Testis (tissue), 2 donors: ENCODE measurements at regions not wholly inside any gene's neighbourhood (a gene's known extent, or its start where the extent isn't known, plus 50 kb on each side); places are given as distances from the start of the nearest gene placed in this dataset.

Source experiments
- DNase-seq: peaks from one replicate; pipeline ENCODE4 v3.0.0-alpha.2; 2019
- H3K27ac ChIP-seq, 2 donors: fragments of 200-600 bp; sonication (generic); one replicate each; pipeline ENCODE4 v1.5.1; 2019
- H3K27me3 ChIP-seq: fragments of 200-600 bp; sonication (generic); one replicate; pipeline ENCODE4 v1.5.1; 2019
- H3K36me3 ChIP-seq: fragments of 200-600 bp; sonication (generic); one replicate; pipeline ENCODE4 v1.5.1; 2017; ENCODE audit warnings: low read depth; ENCODE audit errors: missing control alignments
- H3K4me1 ChIP-seq: fragments of 200-600 bp; sonication (generic); one replicate; pipeline ENCODE4 v1.5.1; 2019
- H3K4me3 ChIP-seq, 2 donors: fragments of 200-600 bp; sonication (generic); one replicate each; pipeline ENCODE4 v1.5.1; 2017 to 2019
- H3K9me3 ChIP-seq: fragments of 200-600 bp; sonication (generic); one replicate; pipeline ENCODE4 v1.5.1; 2017
- CTCF ChIP-seq, 3 experiments: fragments of 450-650 bp in 2 of 3; fragments of 200-600 bp in 1 of 3; sonication (generic) in 1 of 3; IDR thresholded peaks; one replicate each; pipeline ENCODE4 v1.5.1; 2016 to 2019; ENCODE audit warnings: antibody characterized with exemption in 3 of 3, mild to moderate bottlenecking in 2 of 3, moderate library complexity in 1 of 3
- POLR2A ChIP-seq: fragments of 450-650 bp; IDR thresholded peaks from one replicate; pipeline ENCODE4 v1.6.1; 2017; ENCODE audit warnings: antibody characterized with exemption, mild to moderate bottlenecking, moderate library complexity
- WGBS, 2 donors: methylation state at CpG; one replicate each; pipeline ENCODE4 v1.1.5; 2018; 5-methylcytosine and 5-hydroxymethylcytosine counted together
- intact Hi-C: fragments of 100-400 bp; cut with DNase I; formaldehyde crosslinking; loops from one replicate; pipeline ENCODE4 v1.15.1; 2023; ENCODE audit warnings: low total_unique reads

DNA sequence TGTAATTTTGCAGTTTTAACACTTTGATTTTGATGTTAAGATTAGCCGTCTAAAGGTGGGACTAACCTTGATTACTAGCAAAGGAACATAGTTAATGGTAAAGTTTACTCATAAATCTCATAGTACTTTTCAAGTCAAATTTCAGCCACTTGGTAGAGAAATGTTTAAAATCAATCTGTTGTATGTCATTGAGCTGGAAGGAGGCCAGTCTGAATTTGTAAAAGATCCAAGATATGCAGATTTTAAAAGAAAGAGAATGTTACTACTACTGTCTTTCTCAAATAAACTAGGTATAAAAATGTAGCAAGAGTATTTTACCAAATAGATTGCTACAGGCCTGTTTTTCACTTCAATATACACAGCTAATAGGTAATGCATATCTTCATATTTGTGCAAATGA lies 600.8 kb upstream of the SEL1L start:
- TF ChIP-seq POLR2A: no peak
- no peak for TF ChIP-seq CTCF (IDR thresholded peaks at IDR 0.05)
- Histone ChIP-seq H3K27me3 (no peaks in the 10 kb centered on the region), H3K4me3 (no peak overlapping the region), H3K27ac (no peak overlapping the region), H3K4me1 (no peaks in the 10 kb centered on the region), H3K9me3 (no peaks in the 10 kb centered on the region), H3K36me3 (no peaks in the 10 kb centered on the region)
- WGBS, 2 donors: 0 to 4% methylated on average over 1 of the region's 1 CpG
- DNase-seq: no peak
- intact Hi-C loops: no loop called here

GRCh38 chr14:82138431-82138830 lies 604.8 kb upstream of the SEL1L start:
- intact Hi-C loops: no loop called here
- WGBS, 2 donors: 77 to 88% methylated on average over 1 of the region's 1 CpG

DNA sequence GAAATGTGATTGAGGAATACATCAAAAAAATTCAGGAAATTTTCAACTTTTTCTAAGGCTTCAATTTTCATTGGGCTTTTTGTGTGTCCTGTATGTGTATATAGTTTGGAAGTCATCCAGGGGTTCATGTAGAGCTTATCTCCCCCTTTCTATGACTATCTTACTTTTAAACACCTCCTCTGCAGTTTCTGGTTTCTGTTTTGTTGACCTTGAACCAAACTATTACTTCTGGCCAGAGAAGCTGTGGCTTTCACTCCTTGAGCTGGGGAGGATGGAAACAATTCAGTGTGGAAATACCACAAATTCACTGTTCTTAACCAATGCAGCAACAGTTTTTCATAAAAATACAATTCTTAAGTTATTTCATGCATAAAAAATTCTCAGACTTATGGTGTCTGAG lies 613.2 kb upstream of the SEL1L start:
- intact Hi-C loops: no loop called here
- DNase-seq: no peak
- Histone ChIP-seq H3K36me3 (no peaks in the 10 kb centered on the region), H3K4me1 (no peaks in the 10 kb centered on the region), H3K9me3 (no peaks in the 10 kb centered on the region), H3K27me3 (no peaks in the 10 kb centered on the region), H3K27ac (no peak overlapping the region), H3K4me3 (no peak overlapping the region)
- no peak for TF ChIP-seq CTCF (IDR thresholded peaks at IDR 0.05)
- TF ChIP-seq POLR2A: no peak

More at GRCh38 chr14:82138431-82138830, 604.8 kb upstream of the SEL1L start:
- H3K27me3 ChIP-seq: no peaks in the 10 kb centered on the region
- H3K27ac ChIP-seq: no peak overlapping the region
- no peak overlapping the region for H3K4me3 ChIP-seq
- TF ChIP-seq POLR2A (no peak), CTCF (IDR thresholded peaks at IDR 0.05) (no peak)
- no peaks in the 10 kb centered on the region for H3K9me3 ChIP-seq
- H3K4me1 ChIP-seq: no peaks in the 10 kb centered on the region
- DNase-seq: no peak
- no peaks in the 10 kb centered on the region for H3K36me3 ChIP-seq

DNA sequence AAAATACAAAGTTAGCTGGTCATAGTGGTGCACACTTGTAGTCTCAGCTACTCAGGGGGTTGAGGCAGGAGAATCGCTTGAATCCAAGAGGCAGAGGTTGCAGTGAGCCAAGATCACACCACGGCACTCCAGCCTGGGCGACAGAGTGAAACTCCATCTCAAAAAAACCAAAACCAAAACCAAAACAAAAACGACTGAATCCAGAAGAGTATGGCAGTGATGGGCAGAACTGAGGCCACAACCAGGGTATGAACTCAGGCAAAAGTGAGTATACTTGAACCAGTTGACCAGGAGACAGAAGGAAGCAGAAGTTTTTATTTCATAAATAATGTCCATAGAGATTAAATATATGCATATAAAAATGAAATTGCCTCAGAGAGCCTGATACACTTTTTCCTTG lies 620.0 kb upstream of the SEL1L start:
- DNase-seq: no peak
- Histone ChIP-seq H3K36me3 (no peaks in the 10 kb centered on the region), H3K4me3 (no peak overlapping the region), H3K27me3 (no peaks in the 10 kb centered on the region), H3K9me3 (no peaks in the 10 kb centered on the region), H3K27ac (no peak overlapping the region), H3K4me1 (no peaks in the 10 kb centered on the region)
- intact Hi-C loops: no loop called here
- 86 to 93% methylated on average over 4 of the region's 4 CpGs for WGBS, 2 donors
- no peak for TF ChIP-seq CTCF (IDR thresholded peaks at IDR 0.05)
- TF ChIP-seq POLR2A: no peak

GRCh38 chr14:82159624-82160023 lies 626.0 kb upstream of the SEL1L start:
- TF ChIP-seq POLR2A (no peak), CTCF (IDR thresholded peaks at IDR 0.05) (no peak)
- no peaks in the 10 kb centered on the region for H3K27me3 ChIP-seq
- no peaks in the 10 kb centered on the region for H3K9me3 ChIP-seq
- no peak overlapping the region for H3K27ac ChIP-seq
- no peaks in the 10 kb centered on the region for H3K4me1 ChIP-seq
- 96 to 98% methylated on average over 3 of the region's 3 CpGs for WGBS, 2 donors
- intact Hi-C loops: no loop called here
- DNase-seq: no peak
- no peak overlapping the region for H3K4me3 ChIP-seq
- no peaks in the 10 kb centered on the region for H3K36me3 ChIP-seq
